IPS-18c (cell line): ENCODE measurements at regions not wholly inside any gene's neighbourhood (a gene's known extent, or its start where the extent isn't known, plus 50 kb on each side); places are given as distances from the start of the nearest gene placed in this dataset.
"Not testable (repeated sequence)": the region's sequence is repeated elsewhere in the genome, so short reads cannot be mapped to it uniquely, and the experiment has no call there.

Source experiments
- H3K4me3 ChIP-seq: 2 replicates; pipeline ENCODE4 v1.7.0; 2013; ENCODE audit warnings: low read depth, mild to moderate bottlenecking, low read length, moderate library complexity; ENCODE audit not compliant: insufficient read depth
- H3K9me3 ChIP-seq: one replicate; pipeline ENCODE4 v1.6.1; 2013; ENCODE audit warnings: mild to moderate bottlenecking, low read length, moderate library complexity; ENCODE audit not compliant: control insufficient read depth, insufficient read depth

DNA sequence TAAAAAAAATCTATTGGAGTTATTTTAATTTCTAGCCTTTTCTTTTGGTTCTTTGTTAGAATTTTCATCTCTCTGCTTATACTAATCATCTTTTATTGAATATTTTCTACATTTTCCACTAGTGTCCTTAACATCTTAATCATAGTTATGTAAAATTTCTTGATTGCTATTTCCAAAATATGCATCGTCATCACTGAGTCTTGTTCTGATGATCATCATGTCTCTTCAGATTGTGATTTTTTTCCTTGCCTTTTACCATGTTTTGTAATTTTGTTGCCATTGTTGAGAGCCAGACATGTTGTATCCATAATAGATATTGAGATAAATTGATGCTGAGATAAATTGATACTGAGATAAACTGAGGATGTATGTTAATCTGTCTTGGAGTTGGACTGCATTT is 919.1 kb upstream of the FOXG1 start:
- H3K4me3 ChIP-seq, H3K9me3 ChIP-seq: not testable (repeated sequence)

DNA sequence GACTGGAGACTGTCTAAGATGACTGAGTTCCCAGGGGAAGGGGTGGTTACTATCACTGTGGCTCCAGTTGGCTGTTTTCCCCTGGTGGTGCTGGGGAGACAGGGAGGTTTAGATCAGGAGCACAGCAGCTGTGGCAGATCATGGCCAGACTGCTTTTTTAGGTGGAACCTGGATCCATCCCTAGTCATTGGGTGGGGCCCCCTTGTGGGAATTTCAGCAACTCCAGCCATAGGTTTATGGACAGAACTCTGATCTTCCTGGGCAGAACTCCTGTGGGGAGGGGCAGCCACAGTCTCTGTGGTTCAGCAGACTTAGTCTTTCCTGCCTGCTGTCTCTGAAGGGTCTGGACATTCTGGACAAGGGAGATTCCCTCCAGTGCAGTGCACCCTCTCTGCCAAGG is 917.4 kb upstream of the FOXG1 start:
- not testable (repeated sequence) for H3K9me3 ChIP-seq, H3K4me3 ChIP-seq

DNA sequence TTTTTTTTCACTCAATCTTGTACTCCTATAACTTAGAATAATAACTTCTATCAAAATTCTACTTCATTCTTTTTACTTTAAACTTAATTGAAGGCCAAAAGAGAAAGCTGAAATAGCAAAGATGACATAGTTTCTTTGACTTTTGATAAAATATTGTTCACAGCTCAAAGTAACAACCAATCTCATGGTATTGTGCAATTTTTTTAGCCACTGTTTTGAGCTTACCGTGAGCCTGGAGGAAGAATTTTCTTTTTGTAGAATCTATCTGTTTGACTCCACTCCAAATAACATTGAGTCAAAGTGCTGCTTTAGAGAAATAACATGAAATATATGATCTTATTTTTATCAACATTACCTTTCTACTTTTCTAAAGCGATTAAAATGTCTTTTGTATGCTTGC is 903.9 kb upstream of the FOXG1 start:
- Histone ChIP-seq H3K4me3 (no peak overlapping the region), H3K9me3 (no peaks in the 10 kb centered on the region)

DNA sequence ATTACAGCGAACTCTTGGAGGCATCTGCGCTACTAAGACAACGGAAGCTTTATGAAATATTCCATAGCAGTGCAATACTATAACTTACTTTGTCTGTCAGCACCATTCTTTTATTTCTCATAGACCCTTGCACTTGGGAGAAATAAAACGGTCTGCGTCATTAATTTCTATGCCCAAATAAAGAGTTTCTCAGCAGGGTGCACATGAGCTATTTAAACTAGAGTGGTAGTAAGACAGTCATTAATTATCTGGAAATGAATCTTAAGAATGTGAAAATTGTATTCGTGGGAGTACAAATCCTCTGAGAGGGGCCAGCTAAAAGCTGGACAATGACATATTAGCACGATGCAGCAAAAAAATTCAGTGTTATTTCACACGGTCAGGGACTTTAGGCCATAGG is 903.4 kb upstream of the FOXG1 start:
- Histone ChIP-seq H3K9me3 (no peaks in the 10 kb centered on the region), H3K4me3 (no peak overlapping the region)

DNA sequence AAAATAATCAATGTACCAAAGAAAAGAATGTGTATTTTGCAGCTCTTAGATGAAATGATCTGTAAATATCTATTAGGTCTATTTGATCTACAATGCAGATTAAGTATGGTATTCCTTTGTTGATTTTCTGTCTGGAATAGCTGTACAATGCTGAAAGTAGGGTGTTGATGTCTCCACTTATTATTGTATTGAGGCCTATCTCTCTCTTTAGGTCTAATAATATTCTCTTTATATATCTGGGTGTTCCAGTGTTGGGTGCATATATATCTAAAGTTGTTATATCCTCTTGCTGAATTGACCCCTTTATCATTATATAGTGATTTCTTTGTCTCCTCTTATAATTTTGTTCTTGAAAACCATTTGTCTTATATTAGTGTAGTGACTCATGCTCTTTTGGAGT is 885.5 kb upstream of the FOXG1 start:
- H3K4me3 ChIP-seq: no peak overlapping the region
- no peaks in the 10 kb centered on the region for H3K9me3 ChIP-seq

DNA sequence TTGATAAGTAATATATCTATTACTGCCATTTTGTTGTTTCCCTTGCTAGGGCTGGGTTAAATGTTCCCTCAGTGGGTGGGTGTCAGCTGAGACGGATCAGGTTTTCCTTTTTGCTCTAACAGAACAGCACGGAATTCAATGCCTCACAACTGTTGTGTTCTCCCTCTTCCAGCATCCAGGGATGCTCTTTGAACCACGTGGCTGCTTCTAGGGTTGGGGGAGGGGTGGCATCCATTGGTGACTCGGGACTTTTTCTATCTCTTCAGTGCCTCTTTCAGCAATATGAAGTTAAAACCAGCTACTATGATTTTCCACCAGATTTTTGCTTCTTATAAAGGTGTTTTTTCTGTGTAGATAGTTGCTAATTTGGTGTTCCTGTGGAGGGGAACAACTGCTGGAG is 884.9 kb upstream of the FOXG1 start:
- Histone ChIP-seq H3K4me3 (no peak overlapping the region), H3K9me3 (no peaks in the 10 kb centered on the region)

DNA sequence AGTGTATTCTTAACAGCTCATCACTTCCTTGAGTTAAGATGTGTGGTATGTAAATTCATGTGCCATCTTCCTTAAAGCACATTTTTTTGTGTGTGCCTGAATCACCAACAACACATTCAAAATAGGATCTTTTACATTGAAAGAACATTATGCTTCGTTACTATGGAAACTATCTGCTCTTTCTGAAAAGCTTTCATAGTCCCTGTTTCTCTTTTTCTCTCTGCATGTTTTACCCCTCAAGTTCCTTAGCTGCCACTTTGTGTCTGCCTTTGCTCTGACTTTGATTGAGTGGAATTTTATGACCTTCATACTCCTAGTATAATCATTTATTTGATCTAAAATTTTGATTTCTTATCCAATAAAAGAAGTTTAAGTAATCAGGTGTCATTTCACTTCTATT is 880.3 kb upstream of the FOXG1 start:
- no peaks in the 10 kb centered on the region for H3K9me3 ChIP-seq

DNA sequence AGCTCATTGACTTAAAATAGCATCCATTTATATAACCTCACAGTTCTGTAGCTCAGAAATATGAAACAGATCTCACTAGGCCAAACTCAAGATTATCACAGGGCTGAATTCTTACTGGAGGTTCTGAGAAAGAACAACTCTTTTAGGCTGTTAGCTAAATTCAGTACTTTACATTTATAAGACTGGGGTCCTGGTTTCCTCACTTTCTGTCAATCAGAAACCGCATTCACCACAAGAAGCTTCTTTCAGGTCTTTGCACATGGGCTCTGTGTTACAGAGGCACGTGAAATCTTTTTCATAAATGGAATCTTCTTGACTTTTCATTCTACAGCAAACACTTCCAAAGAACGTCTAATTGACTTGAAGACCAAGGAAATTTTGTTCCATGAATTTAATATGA is 876.3 kb upstream of the FOXG1 start:
- no peaks in the 10 kb centered on the region for H3K9me3 ChIP-seq
- no peak overlapping the region for H3K4me3 ChIP-seq

More for the DNA sequence above, 880.3 kb upstream of the FOXG1 start:
- H3K4me3 ChIP-seq: no peak overlapping the region

DNA sequence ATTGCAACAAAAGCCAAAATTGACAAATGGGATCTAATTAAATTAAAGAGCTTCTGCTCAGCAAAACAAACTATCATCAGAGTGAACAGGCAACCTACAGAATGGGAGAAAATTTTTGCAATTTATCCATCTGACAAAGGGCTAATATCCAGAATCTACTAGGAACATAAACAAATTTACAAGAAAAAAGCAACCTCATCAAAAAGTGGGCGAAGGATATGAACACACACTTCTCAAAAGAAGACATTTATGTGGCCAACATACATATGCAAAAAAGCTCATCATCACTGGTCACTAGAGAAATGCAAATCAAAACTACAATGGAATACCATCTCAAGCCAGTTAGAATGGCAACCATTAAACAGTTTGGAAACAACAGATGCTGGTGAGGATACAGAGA is 858.1 kb upstream of the FOXG1 start:
- not testable (repeated sequence) for H3K9me3 ChIP-seq, H3K4me3 ChIP-seq

DNA sequence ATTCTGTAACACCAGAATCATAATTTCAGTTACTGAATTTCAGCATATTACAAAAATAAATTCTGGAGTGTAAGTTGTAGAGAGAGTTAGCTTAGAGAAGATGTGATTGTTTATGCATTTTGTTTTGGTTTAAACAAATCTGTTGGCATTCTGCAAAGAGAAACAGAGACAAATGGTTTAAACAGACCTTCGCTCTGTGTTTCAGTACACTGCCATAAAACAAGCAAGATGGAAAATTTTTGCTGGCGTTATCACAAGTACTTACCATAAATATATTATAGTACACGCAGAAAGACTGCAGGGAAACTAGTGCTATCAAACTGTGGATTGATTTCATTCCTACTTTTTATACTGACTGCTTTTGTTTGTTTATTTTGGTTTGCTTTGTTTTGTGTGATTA is 850.3 kb upstream of the FOXG1 start:
- H3K9me3 ChIP-seq: no peaks in the 10 kb centered on the region

DNA sequence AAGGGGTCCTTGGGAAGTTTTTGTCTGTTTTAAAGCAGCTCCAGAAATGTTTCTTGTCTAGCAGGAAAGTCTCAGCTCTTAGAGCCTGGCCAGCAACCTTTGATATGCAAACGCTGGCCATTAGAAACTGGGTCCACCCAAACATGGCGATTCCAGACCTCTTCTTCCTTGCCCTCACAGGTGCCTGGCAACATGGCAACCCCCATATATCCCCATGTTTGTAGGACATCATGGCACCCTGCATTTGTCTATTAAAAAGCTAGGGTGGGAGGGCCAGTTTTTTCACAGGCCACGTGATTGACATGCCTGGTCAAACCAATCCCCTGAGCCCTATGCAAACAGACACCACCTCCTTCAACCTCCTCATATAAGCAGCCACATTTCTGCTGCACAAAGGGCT is 848.7 kb upstream of the FOXG1 start:
- Histone ChIP-seq H3K4me3 (no peak overlapping the region), H3K9me3 (no peaks in the 10 kb centered on the region)

More for the DNA sequence above, 850.3 kb upstream of the FOXG1 start:
- H3K4me3 ChIP-seq: no peak overlapping the region

DNA sequence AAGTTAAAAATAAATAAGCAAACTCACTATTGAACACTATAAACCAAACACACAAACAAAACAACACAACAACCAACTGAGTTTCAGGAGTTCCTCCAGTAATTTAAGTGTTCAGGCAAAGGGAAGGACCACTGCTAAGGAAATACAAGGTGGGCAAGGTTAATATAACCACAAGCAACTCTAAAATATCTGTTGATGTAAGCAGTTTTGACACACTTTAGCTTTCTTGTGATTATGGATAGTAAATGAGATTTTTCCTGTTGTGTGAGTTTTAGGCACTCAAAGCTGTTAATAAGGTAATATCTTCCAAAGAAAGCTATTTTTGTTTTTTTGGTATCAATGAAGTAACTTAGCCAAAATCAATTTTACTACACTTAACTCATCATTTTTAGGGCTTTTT is 839.1 kb upstream of the FOXG1 start:
- H3K4me3 ChIP-seq: no peak overlapping the region
- no peaks in the 10 kb centered on the region for H3K9me3 ChIP-seq

DNA sequence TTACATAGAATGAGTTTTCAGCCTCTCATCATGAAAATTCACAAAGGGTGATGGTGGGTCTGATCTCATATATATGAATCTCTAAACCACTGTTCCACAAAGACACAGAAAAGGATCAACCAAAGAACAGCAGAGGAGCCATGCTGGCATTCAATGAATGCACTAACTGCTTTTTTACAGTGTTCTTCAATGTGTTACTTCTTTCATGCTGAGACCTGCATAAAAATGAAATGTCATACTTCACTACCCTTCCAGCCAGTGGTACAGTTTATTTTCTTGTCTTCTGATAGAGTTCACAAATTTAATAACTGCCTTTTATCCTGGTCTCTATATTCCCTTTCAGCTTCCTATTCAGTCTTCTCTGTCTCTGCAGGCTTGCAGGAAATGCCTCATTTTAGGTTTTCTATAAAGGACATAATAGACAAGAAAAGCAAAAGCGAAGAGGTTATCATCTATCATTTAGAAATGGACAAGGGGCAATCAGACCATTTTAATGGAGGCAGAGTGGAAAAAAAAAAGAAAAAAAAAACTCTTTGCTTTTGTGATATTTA is 836.7 kb upstream of the FOXG1 start:
- Histone ChIP-seq H3K9me3 (no peaks in the 10 kb centered on the region), H3K4me3 (no peak overlapping the region)

DNA sequence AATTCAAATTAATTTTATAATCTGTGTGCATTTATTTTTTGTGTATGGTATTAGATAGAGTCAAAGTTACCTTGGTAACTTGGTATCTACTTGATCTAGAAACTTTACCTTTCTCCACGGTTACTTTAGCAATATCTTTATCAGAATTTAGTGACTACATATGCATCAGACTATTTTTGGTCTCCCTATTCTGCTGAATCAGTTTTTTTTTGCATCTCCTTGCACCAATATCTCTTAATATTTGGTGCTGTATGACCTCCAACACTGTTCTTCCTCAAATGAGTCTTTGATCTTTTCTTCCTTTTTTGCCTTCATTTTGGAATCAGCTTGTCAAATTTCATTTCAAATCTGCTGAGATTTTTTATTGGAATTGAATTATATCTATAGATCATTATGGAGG is 828.2 kb upstream of the FOXG1 start:
- Histone ChIP-seq H3K9me3 (no peaks in the 10 kb centered on the region), H3K4me3 (no peak overlapping the region)

DNA sequence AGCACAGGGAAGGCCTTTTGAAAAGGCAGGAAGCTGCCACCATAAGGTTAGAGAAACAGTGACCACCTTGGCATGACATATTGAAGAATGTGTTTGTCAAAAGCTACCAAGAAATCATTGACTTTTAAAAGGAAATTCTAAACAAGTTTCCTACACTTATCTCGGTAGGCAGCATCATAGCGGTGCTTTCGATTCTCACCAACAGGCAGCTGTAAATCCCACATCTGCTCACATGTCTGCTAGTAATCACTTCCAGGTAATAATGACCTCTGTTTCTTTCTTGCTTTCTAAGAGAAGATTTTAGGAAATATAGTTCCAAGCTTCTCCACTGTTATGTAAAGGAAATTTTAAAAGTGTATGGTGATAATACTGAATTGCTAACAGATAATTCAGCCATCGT is 821.1 kb upstream of the FOXG1 start:
- Histone ChIP-seq H3K4me3 (no peak overlapping the region), H3K9me3 (no peaks in the 10 kb centered on the region)

DNA sequence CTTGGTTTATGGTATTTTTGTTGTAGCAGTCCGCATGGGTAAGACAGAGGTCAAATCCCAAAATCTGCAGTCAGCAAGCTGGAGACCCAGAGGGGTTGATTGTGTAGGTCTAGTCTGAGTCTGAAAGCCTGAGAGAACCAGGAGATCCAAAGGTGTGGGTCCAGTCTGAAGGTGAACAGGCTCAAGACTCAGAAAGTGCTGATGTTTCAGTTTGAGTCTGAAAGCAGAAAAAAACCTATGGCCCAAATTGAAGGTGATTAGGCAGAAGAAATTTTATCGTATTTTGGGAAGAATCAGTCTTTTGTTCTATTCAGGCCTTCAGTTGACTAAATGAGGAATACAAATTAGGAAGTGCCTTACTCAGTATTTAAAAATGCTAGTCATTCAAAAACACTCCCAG is 807.8 kb upstream of the FOXG1 start:
- no peak overlapping the region for H3K4me3 ChIP-seq
- H3K9me3 ChIP-seq: no peaks in the 10 kb centered on the region

DNA sequence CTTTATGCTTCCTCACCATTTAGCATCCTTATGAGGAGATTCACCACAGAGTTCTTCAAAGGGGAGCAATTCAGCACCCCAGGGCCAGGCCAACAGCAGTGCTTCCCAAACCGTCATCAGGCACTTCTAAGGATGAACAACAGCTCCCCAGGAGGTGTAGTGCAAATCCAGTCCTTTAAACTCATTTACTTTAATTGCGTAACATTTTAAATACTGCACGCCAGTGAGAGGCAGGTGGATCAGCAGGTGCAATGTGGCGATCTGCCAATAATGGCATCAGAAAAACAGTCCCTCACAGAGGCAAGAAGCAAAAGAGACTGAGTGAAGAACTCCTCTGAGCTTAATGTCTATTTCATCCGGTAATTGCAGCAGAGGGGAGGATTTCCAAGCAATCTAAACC is 770.9 kb upstream of the FOXG1 start:
- H3K4me3 ChIP-seq: no peak overlapping the region
- no peaks in the 10 kb centered on the region for H3K9me3 ChIP-seq

DNA sequence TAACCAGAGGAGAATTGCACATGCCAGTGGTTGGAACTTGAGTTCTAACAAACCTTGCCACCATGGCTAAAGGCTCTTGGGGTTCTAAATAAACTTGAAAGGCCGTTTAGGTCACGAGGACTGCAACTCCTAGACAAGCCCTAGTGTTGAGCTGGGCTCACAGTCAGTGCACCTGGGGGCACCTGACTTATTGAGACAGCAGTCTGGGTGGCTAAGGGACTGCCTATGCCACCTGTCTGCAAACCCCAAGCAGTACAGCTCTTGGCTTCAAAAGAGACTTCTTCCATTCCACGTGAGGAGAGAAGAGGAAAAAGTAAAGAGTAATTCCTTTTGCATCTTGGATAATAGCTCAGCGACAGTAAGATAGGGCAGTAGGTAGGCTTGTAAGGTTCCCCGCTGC is 765.6 kb upstream of the FOXG1 start:
- Histone ChIP-seq H3K9me3 (no peaks in the 10 kb centered on the region), H3K4me3 (no peak overlapping the region)

DNA sequence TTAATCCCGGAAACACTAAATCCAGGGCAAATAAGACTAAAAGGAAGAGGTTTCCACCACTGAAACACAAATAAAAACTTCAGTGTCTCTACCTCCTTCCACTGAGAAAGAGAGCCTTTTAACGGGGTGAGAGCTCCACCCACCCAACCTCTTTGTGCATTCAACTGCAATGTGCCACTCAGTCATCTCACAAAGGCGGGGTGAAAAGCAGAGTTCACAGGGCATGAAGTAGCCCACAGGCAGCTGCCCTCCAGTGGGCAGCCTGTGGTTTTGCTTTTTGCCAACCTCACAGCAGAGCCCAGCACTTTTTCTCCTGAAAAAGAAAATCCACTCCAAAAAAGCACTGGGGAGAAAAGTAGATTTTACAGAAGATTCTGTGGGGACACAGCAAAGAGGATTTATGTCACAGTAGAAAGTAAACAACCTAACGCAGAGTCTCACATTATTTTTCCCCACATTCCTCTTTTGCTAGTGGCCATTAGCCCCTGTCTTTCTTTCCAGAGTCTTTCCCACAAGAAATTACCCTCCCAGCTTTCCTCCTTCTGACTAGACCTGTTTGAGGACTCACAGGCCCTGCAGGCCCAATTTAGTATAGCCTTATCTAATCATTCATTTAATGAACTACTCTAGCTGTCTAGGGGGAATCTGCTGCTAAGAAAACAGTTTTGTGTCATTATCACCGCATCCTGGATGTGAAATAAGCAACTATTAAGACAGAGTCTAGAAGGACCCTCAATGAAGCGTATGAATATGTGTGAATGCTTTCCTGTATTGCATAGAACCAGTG is 753.8 kb upstream of the FOXG1 start:
- Histone ChIP-seq H3K9me3 (no peaks in the 10 kb centered on the region), H3K4me3 (no peak overlapping the region)
